HepG2 (cell line): ENCODE measurements at regions not wholly inside any gene's neighbourhood (a gene's known extent, or its start where the extent isn't known, plus 50 kb on each side); places are given as distances from the start of the nearest gene placed in this dataset.

Experiments used
- ATAC-seq: fragments of 200-7000 bp; cut with Tn5 transposase; 3 replicates; pipeline ENCODE4 v1.9.1; 2020; ENCODE audit warnings: mild to moderate bottlenecking, moderate library complexity
- BruUV-seq: library from RNA; stranded (reverse); fragments of 400-500 nt; replicated peaks from 2 replicates; lab custom pipeline; 2021; lab: Mats Ljungman, UMichigan
- CTCF ChIA-PET: fragments of 300-600 bp; formaldehyde crosslinking; extraction: SDS; loops from one replicate; lab custom pipeline; 2021; ENCODE audit warnings: low total read pairs, inconsistent platforms, low intra/inter-chr PET ratio; lab: Yijun Ruan, JAX
- POLR2A ChIA-PET: fragments of 350-600 bp; sonication (Branson Sonifier 250); formaldehyde crosslinking; loops from one replicate; lab custom pipeline; 2020; ENCODE audit warnings: antibody characterized with exemption, inconsistent platforms; lab: Yijun Ruan, JAX
- DNase-seq: peaks from one replicate; pipeline ENCODE4 v3.0.0-alpha.2; 2015; ENCODE audit warnings: low spot score
- FAIRE-seq: peaks from 3 replicates; lab custom pipeline; 2011; peaks lifted over from hg19 to GRCh38; lab: Jason Lieb, UNC
- H2AFZ ChIP-seq: one replicate; pipeline ENCODE4 v1.6.1; 2011; ENCODE audit warnings: low read length, inconsistent platforms
- H3K27ac ChIP-seq: fragments of 300-600 bp; 3 replicates; pipeline ENCODE4 v1.8.0; 2011; ENCODE audit warnings: mixed run types, mild to moderate bottlenecking, mixed read lengths, low read length, inconsistent platforms; ENCODE audit not compliant: insufficient read depth; ENCODE audit errors: extremely low read length
- H3K27me3 ChIP-seq, 2 experiments: fragments of 200-600 bp in 1 of 2; 2 replicates in 1 of 2; 3 replicates in 1 of 2; pipeline versions ENCODE4 v1.6.0 to v1.8.0; 2011; ENCODE audit warnings: low read length in 2 of 2, mild to moderate bottlenecking in 2 of 2, moderate library complexity in 2 of 2, inconsistent platforms in 1 of 2; ENCODE audit not compliant: insufficient read depth in 2 of 2, control insufficient read depth in 1 of 2
- H3K36me3 ChIP-seq, 2 experiments: fragments of 200-600 bp in 1 of 2; replicated peaks in 1 of 2; 2 replicates in 1 of 2; 3 replicates in 1 of 2; pipeline versions ENCODE4 v1.5.1 to v1.8.0; 2011; ENCODE audit warnings: low read length in 2 of 2, inconsistent platforms in 1 of 2; ENCODE audit not compliant: insufficient read depth in 2 of 2, control insufficient read depth in 1 of 2
- H3K4me1 ChIP-seq: 2 replicates; pipeline ENCODE4 v1.5.1; 2012; ENCODE audit warnings: low read length, inconsistent platforms; ENCODE audit not compliant: insufficient read depth
- H3K4me2 ChIP-seq: 2 replicates; pipeline ENCODE4 v1.6.0; 2011; ENCODE audit warnings: low read depth, low read length, inconsistent platforms
- H3K4me3 ChIP-seq, 3 experiments: fragments of 200-600 bp in 1 of 3; sonication (generic), shearing (Covaris generic) in 1 of 3; replicated peaks in 1 of 3; 2 replicates each; pipeline ENCODE4 v1.5.1; 2011 to 2016; ENCODE audit warnings: low read length in 3 of 3, inconsistent platforms in 2 of 3, low read depth in 2 of 3, mild to moderate bottlenecking in 2 of 3, control low read depth in 1 of 3, mixed read lengths in 1 of 3; ENCODE audit not compliant: insufficient read depth in 1 of 3
- H3K79me2 ChIP-seq: one replicate; pipeline ENCODE4 v1.6.1; 2011; ENCODE audit warnings: low read length, inconsistent platforms; ENCODE audit not compliant: insufficient read depth
- H3K9ac ChIP-seq: 2 replicates; pipeline ENCODE4 v1.6.0; 2011; ENCODE audit warnings: mild to moderate bottlenecking, low read depth, low read length, inconsistent platforms; ENCODE audit not compliant: insufficient read depth
- H3K9me3 ChIP-seq: 2 replicates; pipeline ENCODE4 v1.5.1; 2012; ENCODE audit warnings: mild to moderate bottlenecking, low read length
- H4K20me1 ChIP-seq: 2 replicates; pipeline ENCODE4 v1.6.0; 2011; ENCODE audit warnings: inconsistent platforms, mild to moderate bottlenecking, low read length, moderate library complexity; ENCODE audit not compliant: insufficient read depth
- NCOA1 ChIP-seq: sonication (generic); formaldehyde crosslinking; IDR thresholded peaks from 2 replicates; pipeline ENCODE4 v1.9.0; 2021; ENCODE audit warnings: missing genetic modification reagents
- SRY ChIP-seq: sonication (generic); formaldehyde crosslinking; IDR thresholded peaks from 2 replicates; pipeline ENCODE4 v1.8.0; 2022; ENCODE audit warnings: mild to moderate bottlenecking, missing genetic modification reagents
- U2AF1 ChIP-seq: fragments of 200-400 bp; formaldehyde crosslinking; optimal IDR thresholded peaks from 2 replicates; pipeline ENCODE3; 2017; ENCODE audit warnings: mild to moderate bottlenecking, low read depth, low read length
- ZNF510 ChIP-seq: sonication (generic); formaldehyde crosslinking; IDR thresholded peaks from 2 replicates; pipeline ENCODE4 v1.4.0; 2020; ENCODE audit warnings: low read depth, mild to moderate bottlenecking, missing genetic modification reagents
- WGBS: methylation state at CpG from one replicate; pipeline ENCODE4 v1.1.6; 2017; ENCODE audit warnings: low lambda C conversion rate; 5-methylcytosine and 5-hydroxymethylcytosine counted together
- in situ Hi-C: cut with HindIII; loops from 2 replicates; pipeline ENCODE4 v1.10.0; 2017; ENCODE audit warnings: low pct_unique_long_range_greater_than_20kb; ENCODE audit not compliant: extremely low pct_ligation_motif_present
- intact Hi-C: fragments of 100-400 bp; cut with micrococcal nuclease; formaldehyde crosslinking; loops from one replicate; pipeline ENCODE4 v1.10.0; 2022; ENCODE audit not compliant: unreplicated experiment
- TF ChIP-seq, protein P1 (sequence below): sonication (generic); formaldehyde crosslinking; IDR thresholded peaks from 2 replicates; pipeline ENCODE4 v1.4.0; 2020; ENCODE audit warnings: mild to moderate bottlenecking, missing genetic modification reagents
- TF ChIP-seq, protein P2 (sequence below): sonication (generic); formaldehyde crosslinking; IDR thresholded peaks from 2 replicates; pipeline ENCODE4 v1.4.0; 2020; ENCODE audit warnings: missing genetic modification reagents
- TF ChIP-seq, protein P3 (sequence below): sonication (generic); formaldehyde crosslinking; IDR thresholded peaks from 2 replicates; pipeline ENCODE4 v1.4.0; 2020; ENCODE audit warnings: missing genetic modification reagents
- TF ChIP-seq, protein P4 (sequence below): sonication (generic); formaldehyde crosslinking; IDR thresholded peaks from 2 replicates; pipeline ENCODE4 v1.8.0; 2022; ENCODE audit warnings: missing genetic modification reagents, mild to moderate bottlenecking, moderate library complexity, borderline replicate concordance

DNA sequence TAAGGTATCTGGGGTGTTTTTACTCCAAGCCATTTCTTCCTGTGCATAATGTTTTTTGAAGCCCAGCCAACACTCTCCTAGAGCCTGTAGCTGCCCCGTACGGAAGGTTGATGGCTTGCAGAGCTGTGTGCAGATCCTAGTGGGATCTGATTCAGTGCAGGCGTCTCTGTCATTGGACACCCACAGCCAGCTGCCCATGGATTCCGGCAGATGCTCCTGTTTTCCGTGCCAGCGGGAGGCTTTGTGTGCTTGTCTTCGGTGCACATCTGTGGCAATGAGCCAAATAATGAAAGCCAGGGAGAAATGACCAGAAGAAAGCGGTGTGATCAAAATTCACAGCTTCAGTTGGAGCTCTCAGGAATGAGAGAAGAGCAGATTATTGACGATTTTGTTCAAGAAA lies 426.4 kb downstream of the TYW1 start:
- ATAC-seq, result no peak
- in situ Hi-C loops (no loop called here), intact Hi-C loops (no loop called here)
- Histone ChIP-seq H4K20me1 (no peaks in the 10 kb centered on the region), H3K4me1 (no peaks in the 10 kb centered on the region), H3K4me2 (no peak overlapping the region), H3K79me2 (no peaks in the 10 kb centered on the region), H2AFZ (no peak overlapping the region), H3K4me3 (no peak overlapping the region), H3K9me3 (no peaks in the 10 kb centered on the region), H3K27ac (no peak overlapping the region), H3K36me3 (no peaks in the 10 kb centered on the region), H3K9ac (no peak overlapping the region), H3K27me3 (no peaks in the 10 kb centered on the region; a peak in 1 of 5 replicates)
- DNase-seq, result no peak
- CTCF ChIA-PET, result no interaction called here
- 27% methylated on average over 7 of the region's 9 CpGs for WGBS
- TF ChIP-seq, protein P1, sequence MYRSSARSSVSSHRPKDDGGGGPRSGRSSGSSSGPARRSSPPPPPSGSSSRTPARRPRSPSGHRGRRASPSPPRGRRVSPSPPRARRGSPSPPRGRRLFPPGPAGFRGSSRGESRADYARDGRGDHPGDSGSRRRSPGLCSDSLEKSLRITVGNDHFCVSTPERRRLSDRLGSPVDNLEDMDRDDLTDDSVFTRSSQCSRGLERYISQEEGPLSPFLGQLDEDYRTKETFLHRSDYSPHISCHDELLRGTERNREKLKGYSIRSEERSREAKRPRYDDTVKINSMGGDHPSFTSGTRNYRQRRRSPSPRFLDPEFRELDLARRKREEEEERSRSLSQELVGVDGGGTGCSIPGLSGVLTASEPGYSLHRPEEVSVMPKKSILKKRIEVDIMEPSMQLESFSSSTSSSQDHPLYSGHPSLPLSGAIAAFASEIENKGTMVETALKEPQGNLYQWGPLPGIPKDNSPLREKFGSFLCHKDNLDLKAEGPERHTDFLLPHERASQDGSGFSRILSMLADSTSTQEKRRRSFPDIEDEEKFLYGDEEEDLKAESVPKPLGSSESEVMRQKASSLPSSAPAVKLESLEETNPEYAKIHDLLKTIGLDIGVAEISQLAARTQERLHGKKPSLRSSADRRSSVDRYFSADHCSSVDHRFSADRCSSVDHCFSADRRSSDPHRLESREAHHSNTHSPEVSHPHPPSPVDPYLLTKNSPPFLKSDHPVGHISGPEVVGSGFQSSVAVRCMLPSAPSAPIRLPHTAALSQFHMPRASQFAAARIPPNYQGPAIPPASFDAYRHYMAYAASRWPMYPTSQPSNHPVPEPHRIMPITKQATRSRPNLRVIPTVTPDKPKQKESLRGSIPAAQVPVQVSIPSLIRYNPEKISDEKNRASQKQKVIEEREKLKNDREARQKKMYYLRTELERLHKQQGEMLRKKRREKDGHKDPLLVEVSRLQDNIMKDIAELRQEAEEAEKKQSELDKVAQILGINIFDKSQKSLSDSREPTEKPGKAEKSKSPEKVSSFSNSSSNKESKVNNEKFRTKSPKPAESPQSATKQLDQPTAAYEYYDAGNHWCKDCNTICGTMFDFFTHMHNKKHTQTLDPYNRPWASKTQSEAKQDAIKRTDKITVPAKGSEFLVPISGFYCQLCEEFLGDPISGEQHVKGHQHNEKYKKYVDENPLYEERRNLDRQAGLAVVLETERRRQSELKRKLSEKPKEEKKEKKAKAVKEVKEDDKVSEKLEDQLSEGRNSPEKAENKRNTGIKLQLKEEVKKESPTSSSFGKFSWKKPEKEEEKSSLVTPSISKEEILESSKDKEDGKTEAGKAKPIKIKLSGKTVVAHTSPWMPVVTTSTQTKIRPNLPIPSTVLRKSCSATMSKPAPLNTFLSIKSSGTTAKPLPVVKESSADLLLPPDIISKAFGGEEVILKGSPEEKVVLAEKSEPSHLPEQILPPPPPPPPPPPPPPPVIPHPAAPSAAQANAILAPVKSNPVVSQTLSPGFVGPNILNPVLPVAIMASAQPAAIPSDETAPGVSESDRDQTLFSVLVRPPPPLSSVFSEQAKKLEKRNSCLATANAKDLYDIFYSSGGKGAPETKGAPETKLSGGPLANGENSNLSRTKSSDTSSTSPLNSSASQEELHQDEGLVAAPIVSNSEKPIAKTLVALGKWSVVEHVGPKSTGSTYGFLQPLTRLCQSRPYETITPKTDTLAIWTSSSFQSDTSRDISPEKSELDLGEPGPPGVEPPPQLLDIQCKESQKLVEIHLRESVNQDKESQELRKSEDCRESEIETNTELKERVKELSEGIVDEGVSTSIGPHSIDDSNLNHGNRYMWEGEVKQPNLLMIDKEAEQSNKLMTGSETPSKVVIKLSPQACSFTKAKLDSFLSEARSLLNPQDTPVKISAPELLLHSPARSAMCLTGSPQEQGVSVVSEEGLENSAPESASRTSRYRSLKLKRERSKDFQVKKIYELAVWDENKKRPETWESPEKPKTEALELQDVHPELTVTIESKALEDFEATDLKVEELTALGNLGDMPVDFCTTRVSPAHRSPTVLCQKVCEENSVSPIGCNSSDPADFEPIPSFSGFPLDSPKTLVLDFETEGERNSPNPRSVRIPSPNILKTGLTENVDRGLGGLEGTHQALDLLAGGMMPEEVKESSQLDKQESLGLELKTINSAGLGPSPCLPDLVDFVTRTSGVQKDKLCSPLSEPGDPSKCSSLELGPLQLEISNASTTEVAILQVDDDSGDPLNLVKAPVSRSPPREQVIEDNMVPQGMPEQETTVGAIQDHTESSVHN (CRISPR knock-in tag), result no peak
- TF ChIP-seq, protein P2, sequence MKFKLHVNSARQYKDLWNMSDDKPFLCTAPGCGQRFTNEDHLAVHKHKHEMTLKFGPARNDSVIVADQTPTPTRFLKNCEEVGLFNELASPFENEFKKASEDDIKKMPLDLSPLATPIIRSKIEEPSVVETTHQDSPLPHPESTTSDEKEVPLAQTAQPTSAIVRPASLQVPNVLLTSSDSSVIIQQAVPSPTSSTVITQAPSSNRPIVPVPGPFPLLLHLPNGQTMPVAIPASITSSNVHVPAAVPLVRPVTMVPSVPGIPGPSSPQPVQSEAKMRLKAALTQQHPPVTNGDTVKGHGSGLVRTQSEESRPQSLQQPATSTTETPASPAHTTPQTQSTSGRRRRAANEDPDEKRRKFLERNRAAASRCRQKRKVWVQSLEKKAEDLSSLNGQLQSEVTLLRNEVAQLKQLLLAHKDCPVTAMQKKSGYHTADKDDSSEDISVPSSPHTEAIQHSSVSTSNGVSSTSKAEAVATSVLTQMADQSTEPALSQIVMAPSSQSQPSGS (CRISPR knock-in tag), result no peak
- TF ChIP-seq, protein P3, sequence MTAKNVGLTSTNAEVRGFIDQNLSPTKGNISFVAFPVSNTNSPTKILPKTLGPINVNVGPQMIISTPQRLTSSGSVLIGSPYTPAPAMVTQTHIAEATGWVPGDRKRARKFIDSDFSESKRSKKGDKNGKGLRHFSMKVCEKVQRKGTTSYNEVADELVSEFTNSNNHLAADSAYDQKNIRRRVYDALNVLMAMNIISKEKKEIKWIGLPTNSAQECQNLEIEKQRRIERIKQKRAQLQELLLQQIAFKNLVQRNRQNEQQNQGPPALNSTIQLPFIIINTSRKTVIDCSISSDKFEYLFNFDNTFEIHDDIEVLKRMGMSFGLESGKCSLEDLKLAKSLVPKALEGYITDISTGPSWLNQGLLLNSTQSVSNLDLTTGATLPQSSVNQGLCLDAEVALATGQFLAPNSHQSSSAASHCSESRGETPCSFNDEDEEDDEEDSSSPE (CRISPR knock-in tag), result no peak
- TF ChIP-seq, protein P4, sequence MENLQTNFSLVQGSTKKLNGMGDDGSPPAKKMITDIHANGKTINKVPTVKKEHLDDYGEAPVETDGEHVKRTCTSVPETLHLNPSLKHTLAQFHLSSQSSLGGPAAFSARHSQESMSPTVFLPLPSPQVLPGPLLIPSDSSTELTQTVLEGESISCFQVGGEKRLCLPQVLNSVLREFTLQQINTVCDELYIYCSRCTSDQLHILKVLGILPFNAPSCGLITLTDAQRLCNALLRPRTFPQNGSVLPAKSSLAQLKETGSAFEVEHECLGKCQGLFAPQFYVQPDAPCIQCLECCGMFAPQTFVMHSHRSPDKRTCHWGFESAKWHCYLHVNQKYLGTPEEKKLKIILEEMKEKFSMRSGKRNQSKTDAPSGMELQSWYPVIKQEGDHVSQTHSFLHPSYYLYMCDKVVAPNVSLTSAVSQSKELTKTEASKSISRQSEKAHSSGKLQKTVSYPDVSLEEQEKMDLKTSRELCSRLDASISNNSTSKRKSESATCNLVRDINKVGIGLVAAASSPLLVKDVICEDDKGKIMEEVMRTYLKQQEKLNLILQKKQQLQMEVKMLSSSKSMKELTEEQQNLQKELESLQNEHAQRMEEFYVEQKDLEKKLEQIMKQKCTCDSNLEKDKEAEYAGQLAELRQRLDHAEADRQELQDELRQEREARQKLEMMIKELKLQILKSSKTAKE, result no peak
- no peak for TF ChIP-seq U2AF1
- no peak for TF ChIP-seq NCOA1 (CRISPR knock-in tag)
- TF ChIP-seq SRY (CRISPR knock-in tag), result no peak
- TF ChIP-seq ZNF510, result no peak
- POLR2A ChIA-PET, result no interaction called here
- FAIRE-seq, result no peak
- BruUV-seq, result no TSS peak
